ENCODE measurements at regions not wholly inside any gene's neighbourhood (a gene's known extent, or its start where the extent isn't known, plus 50 kb on each side); places are given as distances from the start of the nearest gene placed in this dataset.

DNA sequence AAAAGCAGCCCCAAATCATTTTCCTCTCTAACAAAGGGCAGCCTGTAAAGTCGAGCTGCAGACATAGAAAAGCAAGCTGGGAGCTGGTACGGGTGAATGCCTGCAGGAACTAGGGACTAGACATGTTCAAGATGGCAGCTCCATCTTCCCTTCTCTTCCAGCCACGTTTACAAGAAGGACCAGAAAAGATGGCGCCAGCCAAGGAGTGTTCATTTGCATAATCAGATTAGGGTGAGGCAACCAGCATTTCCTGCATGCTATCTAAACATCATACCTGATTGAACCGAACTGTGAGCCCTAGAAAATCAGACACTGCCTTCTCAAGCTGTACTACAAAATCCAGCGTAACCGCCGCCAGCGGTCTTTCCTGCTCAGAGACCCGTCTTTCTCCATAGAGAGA, 896.8 kb downstream of the CDH11 start:
- Histone ChIP-seq H3K4me3 (no peak overlapping the region), H3K36me3 (no peaks in the 10 kb centered on the region), H3K27me3 (no peaks in the 10 kb centered on the region), H3K27ac (no peak overlapping the region), H3K4me1 (no peaks in the 10 kb centered on the region), H3K9me3 (no peaks in the 10 kb centered on the region)
- no peak for DNase-seq
- TF ChIP-seq, protein P1, sequence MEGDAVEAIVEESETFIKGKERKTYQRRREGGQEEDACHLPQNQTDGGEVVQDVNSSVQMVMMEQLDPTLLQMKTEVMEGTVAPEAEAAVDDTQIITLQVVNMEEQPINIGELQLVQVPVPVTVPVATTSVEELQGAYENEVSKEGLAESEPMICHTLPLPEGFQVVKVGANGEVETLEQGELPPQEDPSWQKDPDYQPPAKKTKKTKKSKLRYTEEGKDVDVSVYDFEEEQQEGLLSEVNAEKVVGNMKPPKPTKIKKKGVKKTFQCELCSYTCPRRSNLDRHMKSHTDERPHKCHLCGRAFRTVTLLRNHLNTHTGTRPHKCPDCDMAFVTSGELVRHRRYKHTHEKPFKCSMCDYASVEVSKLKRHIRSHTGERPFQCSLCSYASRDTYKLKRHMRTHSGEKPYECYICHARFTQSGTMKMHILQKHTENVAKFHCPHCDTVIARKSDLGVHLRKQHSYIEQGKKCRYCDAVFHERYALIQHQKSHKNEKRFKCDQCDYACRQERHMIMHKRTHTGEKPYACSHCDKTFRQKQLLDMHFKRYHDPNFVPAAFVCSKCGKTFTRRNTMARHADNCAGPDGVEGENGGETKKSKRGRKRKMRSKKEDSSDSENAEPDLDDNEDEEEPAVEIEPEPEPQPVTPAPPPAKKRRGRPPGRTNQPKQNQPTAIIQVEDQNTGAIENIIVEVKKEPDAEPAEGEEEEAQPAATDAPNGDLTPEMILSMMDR (IDR thresholded peaks at IDR 0.05), result no peak
- TF ChIP-seq POLR2A (IDR thresholded peaks at IDR 0.05), result no peak

DNA sequence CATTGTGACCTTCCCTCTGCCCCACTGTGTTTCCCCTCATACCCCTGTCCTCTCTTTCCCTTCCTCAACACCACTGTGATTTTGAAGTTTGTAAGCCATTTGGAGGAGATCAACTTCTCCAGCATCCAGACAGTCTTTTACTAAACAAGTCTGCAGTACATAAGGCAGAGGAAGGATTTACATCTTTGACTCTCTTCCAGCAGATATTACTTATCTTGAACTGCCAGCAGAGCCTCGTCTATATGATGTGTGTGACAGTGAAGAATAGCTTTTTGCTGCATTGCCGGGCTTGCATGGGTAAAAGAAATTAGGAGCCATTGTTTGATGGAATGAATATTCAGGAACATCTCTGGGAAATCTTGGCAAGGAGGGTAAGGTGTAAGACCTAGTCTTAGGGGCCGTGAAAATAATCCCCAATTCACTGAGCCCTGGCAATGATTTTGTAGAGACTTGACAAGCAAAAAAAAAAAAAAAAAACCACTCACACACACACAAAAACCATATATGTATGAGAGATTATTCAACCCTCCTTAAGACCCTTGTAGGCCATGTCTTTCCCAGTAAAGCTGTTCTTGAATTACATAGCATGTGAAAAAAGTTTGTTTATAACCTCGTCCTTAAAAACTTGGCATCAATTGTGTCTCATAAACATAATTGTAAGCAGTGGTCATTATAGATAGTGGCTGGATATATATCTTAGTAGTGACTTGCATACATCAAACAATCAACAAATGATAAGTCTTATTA, 903.9 kb downstream of the CDH11 start:
- H3K4me1 ChIP-seq, result no peaks in the 10 kb centered on the region
- H3K27me3 ChIP-seq, result no peaks in the 10 kb centered on the region

DNA sequence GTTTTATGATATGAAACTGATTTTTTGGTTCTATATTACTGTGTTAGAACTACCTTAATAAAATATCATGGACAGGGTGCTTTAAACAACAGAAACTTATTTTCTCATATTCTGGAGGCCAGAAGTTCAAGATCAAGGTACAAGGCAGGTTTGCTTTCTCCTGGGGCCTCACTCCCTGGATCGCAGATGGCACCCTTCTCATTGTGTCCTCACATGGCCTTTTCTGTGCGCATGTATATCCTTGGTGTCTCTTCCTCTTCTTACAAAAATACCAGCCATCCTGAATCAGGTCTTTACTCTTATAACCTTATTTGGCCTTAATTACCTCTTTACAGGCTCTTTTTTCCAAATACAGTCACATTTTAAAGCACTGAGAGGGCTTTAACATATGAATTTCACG, 906.1 kb downstream of the CDH11 start:
- no peak for DNase-seq
- Histone ChIP-seq H3K27me3 (no peaks in the 10 kb centered on the region), H3K36me3 (no peaks in the 10 kb centered on the region), H3K27ac (no peak overlapping the region), H3K9me3 (no peaks in the 10 kb centered on the region), H3K4me1 (no peaks in the 10 kb centered on the region), H3K4me3 (no peak overlapping the region)
- TF ChIP-seq, protein P1 (IDR thresholded peaks at IDR 0.05), result no peak
- TF ChIP-seq POLR2A (IDR thresholded peaks at IDR 0.05), result no peak

More for the DNA sequence above, 903.9 kb downstream of the CDH11 start:
- TF ChIP-seq, protein P1 (IDR thresholded peaks at IDR 0.05), result no peak
- TF ChIP-seq POLR2A (IDR thresholded peaks at IDR 0.05), result no peak
- no peaks in the 10 kb centered on the region for H3K36me3 ChIP-seq
- no peak overlapping the region for H3K4me3 ChIP-seq
- DNase-seq, result no peak
- H3K27ac ChIP-seq, result no peak overlapping the region
- no peaks in the 10 kb centered on the region for H3K9me3 ChIP-seq

DNA sequence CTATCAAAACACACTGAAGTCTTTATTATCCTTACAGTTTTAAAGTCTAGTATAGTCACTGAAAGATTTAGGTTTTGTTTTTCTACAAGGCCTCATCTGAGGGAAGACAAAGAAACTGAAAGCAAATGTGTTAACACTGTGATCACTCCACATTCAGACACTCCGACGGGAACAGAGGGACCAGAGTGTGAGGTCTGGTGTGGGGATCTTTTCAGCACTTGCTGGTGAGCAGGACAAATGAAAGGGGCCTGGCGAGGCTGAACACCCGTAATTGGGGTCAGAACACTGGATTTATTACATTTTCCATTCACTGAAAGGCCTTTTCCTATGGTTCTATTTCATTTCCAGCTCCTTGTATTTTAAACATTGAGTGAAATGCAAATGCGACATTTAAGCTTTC, 910.5 kb downstream of the CDH11 start:
- no peak overlapping the region for H3K27ac ChIP-seq
- TF ChIP-seq, protein P1 (IDR thresholded peaks at IDR 0.05), result no peak
- no peak for TF ChIP-seq POLR2A (IDR thresholded peaks at IDR 0.05)
- no peaks in the 10 kb centered on the region for H3K36me3 ChIP-seq
- no peaks in the 10 kb centered on the region for H3K27me3 ChIP-seq
- DNase-seq, result no peak
- H3K4me3 ChIP-seq, result no peak overlapping the region
- H3K9me3 ChIP-seq, result peaks cover 0 to 4% (median 0%) of the 10 kb centered on the region in 4 donors
- no peaks in the 10 kb centered on the region for H3K4me1 ChIP-seq

DNA sequence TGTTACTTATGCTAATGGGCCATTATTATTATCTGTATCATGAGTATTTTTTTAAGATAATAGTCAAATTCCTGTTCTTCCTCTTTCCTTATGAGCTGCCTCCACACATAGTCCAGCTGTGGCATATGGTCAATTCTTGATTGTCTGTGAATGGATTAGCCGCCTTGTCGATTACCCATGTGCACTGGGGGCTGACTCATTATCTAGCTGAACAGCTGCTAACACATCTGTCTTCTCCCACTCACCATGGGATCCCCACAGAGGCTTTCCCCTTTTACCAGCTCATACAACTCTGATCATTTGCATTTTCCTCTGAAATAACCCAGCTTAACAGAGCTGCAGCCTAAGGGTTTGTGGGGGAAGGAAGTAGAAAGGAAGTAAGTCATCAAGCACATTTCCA, 915.0 kb downstream of the CDH11 start:
- TF ChIP-seq, protein P1 (IDR thresholded peaks at IDR 0.05), result no peak
- TF ChIP-seq POLR2A (IDR thresholded peaks at IDR 0.05), result no peak
- DNase-seq, result no peak
- no peak overlapping the region for H3K4me3 ChIP-seq
- H3K27ac ChIP-seq, result no peak overlapping the region
- H3K27me3 ChIP-seq, result no peaks in the 10 kb centered on the region
- no peaks in the 10 kb centered on the region for H3K4me1 ChIP-seq
- no peaks in the 10 kb centered on the region for H3K36me3 ChIP-seq
- peaks cover 0 to 4% (median 0%) of the 10 kb centered on the region in 4 donors for H3K9me3 ChIP-seq
